ENCODE measurements at regions not wholly inside any gene's neighbourhood (a gene's known extent, or its start where the extent isn't known, plus 50 kb on each side); places are given as distances from the start of the nearest gene placed in this dataset.

GRCh38 chr20:58071298-58071697 lies 157.2 kb downstream of the ANKRD60 start:
- no peak overlapping the region for H3K4me3 ChIP-seq
- ATAC-seq (ENCODE audit: insufficient read depth, low FRiP score) (no peak), DNase-seq (peak; percentile 72 to 79 (median 75))
- H3K27ac ChIP-seq (ENCODE audit: low read depth in 1 of 2, low read length in 1 of 2): no peak overlapping the region
- H3K9me3 ChIP-seq (ENCODE audit: control insufficient read depth in 4 of 4, insufficient read depth in 3 of 4, low read length in 3 of 4): peaks cover 0 to 1% (median 0%) of the 10 kb centered on the region in 4 donors
- no peak for TF ChIP-seq CTCF (IDR thresholded peaks at IDR 0.05; ENCODE audit: control extremely low read depth, extremely low read depth)
- H3K36me3 ChIP-seq (ENCODE audit: control insufficient read depth in 4 of 4, insufficient read depth in 4 of 4, low read length in 4 of 4): no peaks in the 10 kb centered on the region
- H3K27me3 ChIP-seq (ENCODE audit: control insufficient read depth in 3 of 3, insufficient read depth in 3 of 3, low read length in 2 of 3): peaks cover 0 to 6% (median 0%) of the 10 kb centered on the region in 3 donors
- peaks cover 0 to 18% (median 9%) of the 10 kb centered on the region in 5 donors for H3K4me1 ChIP-seq (ENCODE audit: control insufficient read depth in 5 of 5, insufficient read depth in 5 of 5, low read length in 5 of 5)
- no peak overlapping the region for H3K9ac ChIP-seq (ENCODE audit: insufficient read depth in 1 of 2, low read length in 2 of 2)

- H3K27ac ChIP-seq (ENCODE audit: low read depth in 1 of 2, low read length in 1 of 2): no peak overlapping the region
- ATAC-seq (ENCODE audit: insufficient read depth, low FRiP score) (no peak), DNase-seq (no peak)
- peaks cover 0 to 1% (median 0%) of the 10 kb centered on the region in 4 donors for H3K9me3 ChIP-seq (ENCODE audit: control insufficient read depth in 4 of 4, insufficient read depth in 3 of 4, low read length in 3 of 4)
- H3K9ac ChIP-seq (ENCODE audit: insufficient read depth in 1 of 2, low read length in 2 of 2): no peak overlapping the region
- no peak overlapping the region for H3K4me3 ChIP-seq
- no peak for TF ChIP-seq CTCF (IDR thresholded peaks at IDR 0.05; ENCODE audit: control extremely low read depth, extremely low read depth)
- peaks cover 0 to 16% (median 9%) of the 10 kb centered on the region in 5 donors for H3K4me1 ChIP-seq (ENCODE audit: control insufficient read depth in 5 of 5, insufficient read depth in 5 of 5, low read length in 5 of 5)
- peaks cover 0 to 5% (median 0%) of the 10 kb centered on the region in 3 donors for H3K27me3 ChIP-seq (ENCODE audit: control insufficient read depth in 3 of 3, insufficient read depth in 3 of 3, low read length in 2 of 3)
- WGBS, 2 donors: 78 to 79% methylated on average over 11 of the region's 11 CpGs
- H3K36me3 ChIP-seq (ENCODE audit: control insufficient read depth in 4 of 4, insufficient read depth in 4 of 4, low read length in 4 of 4): no peaks in the 10 kb centered on the region
Measured at GRCh38 chr20:58070664-58071196, 157.7 kb downstream of the ANKRD60 start.

- Histone ChIP-seq H3K4me3 (no peak overlapping the region), H3K36me3 (ENCODE audit: control insufficient read depth in 4 of 4, insufficient read depth in 4 of 4, low read length in 4 of 4) (no peaks in the 10 kb centered on the region), H3K9ac (ENCODE audit: insufficient read depth in 1 of 2, low read length in 2 of 2) (no peak overlapping the region), H3K27ac (ENCODE audit: low read depth in 1 of 2, low read length in 1 of 2) (no peak overlapping the region), H3K27me3 (ENCODE audit: control insufficient read depth in 3 of 3, insufficient read depth in 3 of 3, low read length in 2 of 3) (peaks cover 0 to 4% (median 0%) of the 10 kb centered on the region in 3 donors), H3K4me1 (ENCODE audit: control insufficient read depth in 5 of 5, insufficient read depth in 5 of 5, low read length in 5 of 5) (peaks cover 0 to 16% (median 9%) of the 10 kb centered on the region in 5 donors), H3K9me3 (ENCODE audit: control insufficient read depth in 4 of 4, insufficient read depth in 3 of 4, low read length in 3 of 4) (peaks cover 0 to 1% (median 0%) of the 10 kb centered on the region in 4 donors)
- no peak for TF ChIP-seq CTCF (IDR thresholded peaks at IDR 0.05; ENCODE audit: control extremely low read depth, extremely low read depth)
- 86 to 89% methylated on average over 16 of the region's 16 CpGs for WGBS, 2 donors
- DNase-seq: no peak
- ATAC-seq (ENCODE audit: insufficient read depth, low FRiP score): no peak
Measured at GRCh38 chr20:58069796-58070663, 158.4 kb downstream of the ANKRD60 start.

All from lung (tissue), 11 donors.